Panc1 (cell line): ENCODE measurements at regions not wholly inside any gene's neighbourhood (a gene's known extent, or its start where the extent isn't known, plus 50 kb on each side); places are given as distances from the start of the nearest gene placed in this dataset.

Experiments used
- ATAC-seq: fragments of 200-7000 bp; cut with Tn5 transposase; 2 replicates; pipeline ENCODE4 v1.9.1; 2020; ENCODE audit warnings: mild to moderate bottlenecking, moderate library complexity
- BruUV-seq: library from RNA; stranded (reverse); fragments of 400-500 nt; replicated peaks from 2 replicates; lab custom pipeline; 2021; lab: Mats Ljungman, UMichigan
- CTCF ChIA-PET: fragments of 300-600 bp; sonication (Branson Sonifier 250); formaldehyde crosslinking; loops from one replicate; lab custom pipeline; 2022; ENCODE audit warnings: antibody characterized with exemption; lab: Charles Lee
- POLR2A ChIA-PET: fragments of 300-600 bp; sonication (Branson Sonifier 250); formaldehyde crosslinking; loops from one replicate; lab custom pipeline; 2022; ENCODE audit warnings: antibody characterized with exemption; lab: Charles Lee
- DNase-seq: peaks from one replicate; pipeline ENCODE4 v3.0.0-alpha.2; 2010; ENCODE audit warnings: low read depth, low spot score
- H3K27ac ChIP-seq: 2 replicates; pipeline ENCODE4 v1.5.1; 2011; ENCODE audit warnings: mild to moderate bottlenecking, low read length, inconsistent platforms
- H3K27me3 ChIP-seq: fragments of 200-500 bp; sonication (Bioruptor generic); 2 replicates; pipeline ENCODE4 v1.6.0; 2014; ENCODE audit warnings: low read length, inconsistent platforms; ENCODE audit not compliant: control insufficient read depth, insufficient read depth
- H3K36me3 ChIP-seq: fragments of 200-500 bp; sonication (Bioruptor generic); 2 replicates; pipeline ENCODE4 v1.5.1; 2014; ENCODE audit warnings: inconsistent platforms, mild to moderate bottlenecking, low read length, moderate library complexity; ENCODE audit not compliant: control insufficient read depth, insufficient read depth
- H3K4me1 ChIP-seq: 2 replicates; pipeline ENCODE4 v1.5.1; 2011; ENCODE audit warnings: inconsistent platforms, mild to moderate bottlenecking, low read length, moderate library complexity; ENCODE audit not compliant: control insufficient read depth, insufficient read depth
- H3K4me3 ChIP-seq, 2 experiments: 2 replicates each; pipeline ENCODE4 v1.5.1; 2011 to 2012; ENCODE audit warnings: low read depth in 2 of 2, low read length in 2 of 2, mild to moderate bottlenecking in 2 of 2, inconsistent platforms in 1 of 2, moderate library complexity in 1 of 2
- H3K9me3 ChIP-seq: fragments of 200-500 bp; sonication (Bioruptor generic); 2 replicates; pipeline ENCODE4 v1.5.1; 2014; ENCODE audit warnings: low read depth, mild to moderate bottlenecking, inconsistent platforms, low read length, moderate library complexity; ENCODE audit not compliant: control insufficient read depth, insufficient read depth
- POLR2AphosphoS5 ChIP-seq: IDR thresholded peaks from 2 replicates; pipeline ENCODE4 v1.6.1; 2012; ENCODE audit warnings: mild to moderate bottlenecking, low read depth, low read length, moderate library complexity
- SIN3A ChIP-seq: IDR thresholded peaks from 2 replicates; pipeline ENCODE4 v1.6.1; 2012; ENCODE audit warnings: low read depth, mild to moderate bottlenecking, low read length, moderate library complexity, borderline replicate concordance; ENCODE audit not compliant: insufficient read depth
- TCF7L2 ChIP-seq: IDR thresholded peaks from 2 replicates; pipeline ENCODE4 v1.6.1; 2011; ENCODE audit warnings: mild to moderate bottlenecking, low read depth, low read length, inconsistent platforms
- in situ Hi-C: cut with HindIII; loops from 2 replicates; pipeline ENCODE4 v1.10.0; 2016; ENCODE audit warnings: low sequenced_read_pairs, low pct_unique_long_range_greater_than_20kb
- intact Hi-C: fragments of 100-400 bp; cut with micrococcal nuclease; formaldehyde crosslinking; loops from one replicate; pipeline ENCODE4 v1.10.0; 2022; ENCODE audit not compliant: unreplicated experiment
- TF ChIP-seq, protein P1 (sequence below): fragments of 450-650 bp; IDR thresholded peaks from 2 replicates; pipeline ENCODE4 v1.5.1; 2017; ENCODE audit warnings: mild to moderate bottlenecking
- TF ChIP-seq, protein P2 (sequence below), 2 experiments: IDR thresholded peaks; 2 replicates each; pipeline ENCODE4 v1.6.1; 2011 to 2012; ENCODE audit warnings: low read depth in 2 of 2, control low read depth in 1 of 2, low read length in 1 of 2, mild to moderate bottlenecking in 1 of 2, moderate library complexity in 1 of 2; ENCODE audit not compliant: insufficient read depth in 1 of 2

DNA sequence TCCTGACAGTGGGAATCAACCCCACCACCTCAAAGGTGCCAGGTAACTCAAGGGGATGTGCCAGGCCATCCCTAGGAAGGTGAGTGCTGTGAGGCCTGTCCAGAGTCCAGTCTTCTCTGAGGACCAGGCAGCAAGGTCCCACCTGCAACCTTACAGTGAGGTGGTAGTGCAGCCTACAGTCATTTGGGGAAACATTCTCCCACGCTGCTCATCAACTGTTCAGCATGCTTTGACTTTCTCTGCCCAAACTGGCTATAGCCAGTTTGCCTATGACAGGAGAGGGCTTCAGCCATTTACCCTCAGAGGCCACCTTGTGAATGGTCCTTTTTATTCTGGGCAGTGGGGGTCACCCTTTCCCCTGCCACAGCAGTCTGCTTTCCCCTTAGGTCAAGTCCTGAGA lies 81.9 kb downstream of the ATPSCKMT start:
- TF ChIP-seq, protein P1, sequence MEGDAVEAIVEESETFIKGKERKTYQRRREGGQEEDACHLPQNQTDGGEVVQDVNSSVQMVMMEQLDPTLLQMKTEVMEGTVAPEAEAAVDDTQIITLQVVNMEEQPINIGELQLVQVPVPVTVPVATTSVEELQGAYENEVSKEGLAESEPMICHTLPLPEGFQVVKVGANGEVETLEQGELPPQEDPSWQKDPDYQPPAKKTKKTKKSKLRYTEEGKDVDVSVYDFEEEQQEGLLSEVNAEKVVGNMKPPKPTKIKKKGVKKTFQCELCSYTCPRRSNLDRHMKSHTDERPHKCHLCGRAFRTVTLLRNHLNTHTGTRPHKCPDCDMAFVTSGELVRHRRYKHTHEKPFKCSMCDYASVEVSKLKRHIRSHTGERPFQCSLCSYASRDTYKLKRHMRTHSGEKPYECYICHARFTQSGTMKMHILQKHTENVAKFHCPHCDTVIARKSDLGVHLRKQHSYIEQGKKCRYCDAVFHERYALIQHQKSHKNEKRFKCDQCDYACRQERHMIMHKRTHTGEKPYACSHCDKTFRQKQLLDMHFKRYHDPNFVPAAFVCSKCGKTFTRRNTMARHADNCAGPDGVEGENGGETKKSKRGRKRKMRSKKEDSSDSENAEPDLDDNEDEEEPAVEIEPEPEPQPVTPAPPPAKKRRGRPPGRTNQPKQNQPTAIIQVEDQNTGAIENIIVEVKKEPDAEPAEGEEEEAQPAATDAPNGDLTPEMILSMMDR = no peak
- TF ChIP-seq POLR2AphosphoS5 = no peak
- TF ChIP-seq, protein P2, sequence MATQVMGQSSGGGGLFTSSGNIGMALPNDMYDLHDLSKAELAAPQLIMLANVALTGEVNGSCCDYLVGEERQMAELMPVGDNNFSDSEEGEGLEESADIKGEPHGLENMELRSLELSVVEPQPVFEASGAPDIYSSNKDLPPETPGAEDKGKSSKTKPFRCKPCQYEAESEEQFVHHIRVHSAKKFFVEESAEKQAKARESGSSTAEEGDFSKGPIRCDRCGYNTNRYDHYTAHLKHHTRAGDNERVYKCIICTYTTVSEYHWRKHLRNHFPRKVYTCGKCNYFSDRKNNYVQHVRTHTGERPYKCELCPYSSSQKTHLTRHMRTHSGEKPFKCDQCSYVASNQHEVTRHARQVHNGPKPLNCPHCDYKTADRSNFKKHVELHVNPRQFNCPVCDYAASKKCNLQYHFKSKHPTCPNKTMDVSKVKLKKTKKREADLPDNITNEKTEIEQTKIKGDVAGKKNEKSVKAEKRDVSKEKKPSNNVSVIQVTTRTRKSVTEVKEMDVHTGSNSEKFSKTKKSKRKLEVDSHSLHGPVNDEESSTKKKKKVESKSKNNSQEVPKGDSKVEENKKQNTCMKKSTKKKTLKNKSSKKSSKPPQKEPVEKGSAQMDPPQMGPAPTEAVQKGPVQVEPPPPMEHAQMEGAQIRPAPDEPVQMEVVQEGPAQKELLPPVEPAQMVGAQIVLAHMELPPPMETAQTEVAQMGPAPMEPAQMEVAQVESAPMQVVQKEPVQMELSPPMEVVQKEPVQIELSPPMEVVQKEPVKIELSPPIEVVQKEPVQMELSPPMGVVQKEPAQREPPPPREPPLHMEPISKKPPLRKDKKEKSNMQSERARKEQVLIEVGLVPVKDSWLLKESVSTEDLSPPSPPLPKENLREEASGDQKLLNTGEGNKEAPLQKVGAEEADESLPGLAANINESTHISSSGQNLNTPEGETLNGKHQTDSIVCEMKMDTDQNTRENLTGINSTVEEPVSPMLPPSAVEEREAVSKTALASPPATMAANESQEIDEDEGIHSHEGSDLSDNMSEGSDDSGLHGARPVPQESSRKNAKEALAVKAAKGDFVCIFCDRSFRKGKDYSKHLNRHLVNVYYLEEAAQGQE (IDR thresholded peaks at IDR 0.05; ENCODE audit: insufficient read depth in 1 of 2, low read depth in 2 of 2, low read length in 1 of 2) = no peak
- ChIA-PET CTCF (no interaction called here), POLR2A (no interaction called here)
- no TSS peak for BruUV-seq
- Histone ChIP-seq H3K27me3 (no peaks in the 10 kb centered on the region), H3K4me3 (no peak overlapping the region), H3K9me3 (no peaks in the 10 kb centered on the region), H3K4me1 (no peaks in the 10 kb centered on the region), H3K27ac (no peak overlapping the region), H3K36me3 (no peaks in the 10 kb centered on the region)
- DNase-seq (no peak), ATAC-seq (peak; percentile 21; the same call in 1 of the 2 replicates)
- intact Hi-C loops = no loop called here
- in situ Hi-C loops = no loop called here

DNA sequence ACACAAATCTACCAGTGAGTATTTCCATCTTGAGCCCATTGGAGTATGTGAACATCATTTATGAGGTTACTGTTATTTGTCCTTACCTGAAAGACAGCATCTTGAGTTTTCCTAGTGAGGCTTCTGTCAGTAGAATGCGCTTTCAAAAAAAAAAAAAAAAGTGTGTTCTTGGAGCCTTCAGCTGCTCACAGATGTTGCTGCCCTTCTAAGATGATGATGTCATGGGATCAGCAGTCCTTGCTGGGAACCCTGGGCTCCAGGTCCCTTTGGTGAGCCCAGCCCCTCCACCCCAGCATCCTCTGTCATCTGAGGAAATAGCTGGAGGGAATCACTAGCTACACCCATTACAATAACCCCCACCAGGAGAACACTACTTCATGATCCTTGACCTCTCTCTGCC lies 83.3 kb downstream of the ATPSCKMT start:
- intact Hi-C loops = no loop called here
- ChIA-PET CTCF (no interaction called here), POLR2A (no interaction called here)
- no peaks in the 10 kb centered on the region for H3K36me3 ChIP-seq
- H3K4me3 ChIP-seq = no peak overlapping the region
- ATAC-seq = no peak
- H3K9me3 ChIP-seq = no peaks in the 10 kb centered on the region
- DNase-seq = no peak
- no peaks in the 10 kb centered on the region for H3K4me1 ChIP-seq
- BruUV-seq = no TSS peak
- no peaks in the 10 kb centered on the region; the same call in 1 of the 2 replicates for H3K27me3 ChIP-seq
- in situ Hi-C loops = no loop called here
- TF ChIP-seq, protein P1 = no peak
- TF ChIP-seq POLR2AphosphoS5 (no peak), TCF7L2 (no peak), SIN3A (no peak)
- TF ChIP-seq, protein P2 (IDR thresholded peaks at IDR 0.05; ENCODE audit: insufficient read depth in 1 of 2, low read depth in 2 of 2, low read length in 1 of 2) = no peak
- no peak overlapping the region for H3K27ac ChIP-seq
